ENCODE measurements at regions not wholly inside any gene's neighbourhood (a gene's known extent, or its start where the extent isn't known, plus 50 kb on each side); places are given as distances from the start of the nearest gene placed in this dataset.

DNA sequence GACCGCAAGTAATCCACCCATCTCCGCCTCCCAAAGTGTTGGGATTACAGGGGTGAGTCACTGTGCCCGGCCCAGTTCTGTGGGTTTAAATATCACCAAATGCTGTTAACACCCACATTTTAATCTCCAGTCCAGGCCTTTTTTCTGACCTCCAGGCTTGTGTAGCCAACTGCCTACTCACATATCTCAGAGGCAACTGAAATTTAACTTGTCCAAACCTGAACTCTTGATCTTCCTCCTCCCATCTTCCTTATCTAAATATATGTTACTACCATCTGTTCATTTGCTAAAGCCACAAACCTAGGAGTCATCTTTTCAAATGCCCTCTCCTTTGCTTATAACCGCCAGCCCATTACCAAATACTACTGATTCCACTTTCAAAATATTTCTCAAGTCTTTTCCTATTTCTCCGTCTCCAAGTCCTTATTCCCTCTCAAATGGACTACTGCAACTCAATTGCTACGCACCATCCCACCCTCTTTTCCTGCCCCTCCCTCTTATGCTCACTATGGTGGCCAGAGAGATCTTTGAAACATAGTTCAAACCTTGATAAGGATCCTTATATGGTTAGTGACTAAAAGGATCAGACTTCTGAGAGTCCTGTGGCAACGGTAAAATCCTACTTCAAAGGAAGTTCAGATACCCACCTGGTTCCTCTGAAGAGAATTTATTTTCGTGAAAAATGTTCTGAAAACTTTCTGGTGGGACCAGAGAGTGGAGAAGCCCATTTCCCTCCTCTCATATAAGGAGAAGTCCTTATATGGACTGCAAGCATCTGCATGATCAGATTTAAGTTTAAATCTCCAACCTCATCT lies 78.5 kb upstream of the CDC42BPA start:
- Mint-ChIP-seq H3K27ac (no peak overlapping the region), H3K9me3 (no peaks in the 10 kb centered on the region), H3K4me3 (no peak overlapping the region), H3K36me3 (ENCODE audit: low read depth) (no peaks in the 10 kb centered on the region), H3K4me1 (ENCODE audit: low read depth) (no peaks in the 10 kb centered on the region), H3K27me3 (peaks cover 16% of the 10 kb centered on the region)
- DNase-seq (no peak), ATAC-seq (no peak)
- intact Hi-C loops (cut with micrococcal nuclease), result no loop called here
- TF ChIP-seq CTCF (IDR thresholded peaks at IDR 0.05), result no peak
- ChIA-PET POLR2A (no interaction called here), CTCF (no interaction called here)

GRCh38 chr1:227395426-227396028 lies 77.2 kb upstream of the CDC42BPA start:
- intact Hi-C loops (cut with micrococcal nuclease), result no loop called here
- DNase-seq (no peak), ATAC-seq (no peak)
- Mint-ChIP-seq H3K27ac (no peak overlapping the region), H3K9me3 (no peaks in the 10 kb centered on the region), H3K27me3 (peaks cover 13% of the 10 kb centered on the region), H3K4me3 (no peak overlapping the region), H3K36me3 (ENCODE audit: low read depth) (no peaks in the 10 kb centered on the region), H3K4me1 (ENCODE audit: low read depth) (no peaks in the 10 kb centered on the region)
- ChIA-PET POLR2A (no interaction called here), CTCF (no interaction called here)
- no peak for TF ChIP-seq CTCF (IDR thresholded peaks at IDR 0.05)

- H3K4me3 Mint-ChIP-seq, result no peak overlapping the region
- POLR2A ChIA-PET, result no interaction called here
- intact Hi-C loops (cut with micrococcal nuclease), result no loop called here
Observed at GRCh38 chr1:227392984-227393764, 74.9 kb upstream of the CDC42BPA start.

DNA sequence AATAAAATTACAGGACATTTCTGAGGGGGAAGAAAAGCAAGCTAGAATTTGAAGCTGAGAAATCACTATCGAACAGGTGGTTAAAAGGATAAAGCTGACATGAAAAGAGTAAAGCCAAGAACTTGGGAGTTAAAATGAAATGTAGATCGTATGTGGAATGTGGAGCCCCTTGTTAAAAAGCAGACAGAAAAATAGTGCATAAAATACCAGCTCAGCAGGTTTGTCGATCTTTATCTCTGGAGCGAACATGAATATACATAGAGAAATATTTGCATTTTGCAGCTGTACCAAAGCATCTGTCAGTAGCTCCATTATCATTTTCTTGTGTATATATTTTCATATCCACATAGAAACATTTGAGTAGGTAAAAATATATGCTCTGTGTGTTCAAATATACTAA lies 73.6 kb upstream of the CDC42BPA start:
- intact Hi-C loops (cut with micrococcal nuclease), result no loop called here

More at GRCh38 chr1:227392984-227393764, 74.9 kb upstream of the CDC42BPA start:
- H3K4me1 Mint-ChIP-seq (ENCODE audit: low read depth), result no peaks in the 10 kb centered on the region
- no peak for TF ChIP-seq CTCF (IDR thresholded peaks at IDR 0.05)
- DNase-seq, result no peak
- no peaks in the 10 kb centered on the region for H3K36me3 Mint-ChIP-seq (ENCODE audit: low read depth)
- no peak for ATAC-seq
- peaks cover 7% of the 10 kb centered on the region for H3K27me3 Mint-ChIP-seq
- H3K9me3 Mint-ChIP-seq, result no peaks in the 10 kb centered on the region
- no peak overlapping the region for H3K27ac Mint-ChIP-seq
- CTCF ChIA-PET, result interaction anchor here (0.5 kb wide), 1 partner anchor 78 kb away, joined by 3 read pairs; no protein-coding TSS in a partner anchor

More for the DNA sequence above, 73.6 kb upstream of the CDC42BPA start:
- no peak overlapping the region for H3K27ac Mint-ChIP-seq
- no peaks in the 10 kb centered on the region for H3K9me3 Mint-ChIP-seq
- peaks cover 2% of the 10 kb centered on the region for H3K27me3 Mint-ChIP-seq
- no peak for ATAC-seq
- H3K4me3 Mint-ChIP-seq, result no peak overlapping the region
- no peak for TF ChIP-seq CTCF (IDR thresholded peaks at IDR 0.05)
- ChIA-PET CTCF (interaction anchor here (1.0 kb wide), 1 partner anchor 56 kb away, joined by 3 read pairs; no protein-coding TSS in a partner anchor), POLR2A (no interaction called here)
- no peak for DNase-seq
- H3K36me3 Mint-ChIP-seq (ENCODE audit: low read depth), result no peaks in the 10 kb centered on the region
- no peaks in the 10 kb centered on the region for H3K4me1 Mint-ChIP-seq (ENCODE audit: low read depth)

Measured in activated CD8-positive, alpha-beta T cell treated with anti-CD3 and anti-CD28 coated beads for 36 hours (primary cell).